ENCODE measurements at regions not wholly inside any gene's neighbourhood (a gene's known extent, or its start where the extent isn't known, plus 50 kb on each side); places are given as distances from the start of the nearest gene placed in this dataset.

DNA sequence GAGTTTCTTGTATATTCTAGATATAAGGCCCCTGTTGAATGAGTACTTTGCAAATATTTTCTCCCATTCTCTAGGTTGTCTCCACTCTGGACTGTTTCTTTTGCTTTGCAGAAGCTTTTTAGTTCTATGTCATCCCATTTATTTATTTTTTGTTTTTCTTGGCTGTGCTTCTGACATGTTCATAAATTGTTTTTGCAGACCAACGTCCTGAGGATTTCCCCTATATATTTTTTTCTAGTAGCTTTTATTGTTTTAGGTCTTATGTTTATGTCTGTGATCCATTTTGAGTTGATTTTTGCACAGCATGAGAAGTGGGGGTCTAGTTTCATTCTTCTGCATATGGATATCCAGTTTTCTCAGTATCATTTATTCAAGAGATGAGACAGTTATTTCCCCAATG lies 70.4 kb upstream of the BTG1 start:
- TF ChIP-seq, protein P1, sequence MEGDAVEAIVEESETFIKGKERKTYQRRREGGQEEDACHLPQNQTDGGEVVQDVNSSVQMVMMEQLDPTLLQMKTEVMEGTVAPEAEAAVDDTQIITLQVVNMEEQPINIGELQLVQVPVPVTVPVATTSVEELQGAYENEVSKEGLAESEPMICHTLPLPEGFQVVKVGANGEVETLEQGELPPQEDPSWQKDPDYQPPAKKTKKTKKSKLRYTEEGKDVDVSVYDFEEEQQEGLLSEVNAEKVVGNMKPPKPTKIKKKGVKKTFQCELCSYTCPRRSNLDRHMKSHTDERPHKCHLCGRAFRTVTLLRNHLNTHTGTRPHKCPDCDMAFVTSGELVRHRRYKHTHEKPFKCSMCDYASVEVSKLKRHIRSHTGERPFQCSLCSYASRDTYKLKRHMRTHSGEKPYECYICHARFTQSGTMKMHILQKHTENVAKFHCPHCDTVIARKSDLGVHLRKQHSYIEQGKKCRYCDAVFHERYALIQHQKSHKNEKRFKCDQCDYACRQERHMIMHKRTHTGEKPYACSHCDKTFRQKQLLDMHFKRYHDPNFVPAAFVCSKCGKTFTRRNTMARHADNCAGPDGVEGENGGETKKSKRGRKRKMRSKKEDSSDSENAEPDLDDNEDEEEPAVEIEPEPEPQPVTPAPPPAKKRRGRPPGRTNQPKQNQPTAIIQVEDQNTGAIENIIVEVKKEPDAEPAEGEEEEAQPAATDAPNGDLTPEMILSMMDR (conservative IDR thresholded peaks at IDR 0.05; ENCODE audit: low read depth, low read length): no peak
- TF ChIP-seq EZH2 (IDR thresholded peaks at IDR 0.05; ENCODE audit: borderline replicate concordance, low read depth, low read length, poor library complexity, severe bottlenecking): no peak

All from A673 (cell line).